ENCODE measurements at regions not wholly inside any gene's neighbourhood (a gene's known extent, or its start where the extent isn't known, plus 50 kb on each side); places are given as distances from the start of the nearest gene placed in this dataset.

DNA sequence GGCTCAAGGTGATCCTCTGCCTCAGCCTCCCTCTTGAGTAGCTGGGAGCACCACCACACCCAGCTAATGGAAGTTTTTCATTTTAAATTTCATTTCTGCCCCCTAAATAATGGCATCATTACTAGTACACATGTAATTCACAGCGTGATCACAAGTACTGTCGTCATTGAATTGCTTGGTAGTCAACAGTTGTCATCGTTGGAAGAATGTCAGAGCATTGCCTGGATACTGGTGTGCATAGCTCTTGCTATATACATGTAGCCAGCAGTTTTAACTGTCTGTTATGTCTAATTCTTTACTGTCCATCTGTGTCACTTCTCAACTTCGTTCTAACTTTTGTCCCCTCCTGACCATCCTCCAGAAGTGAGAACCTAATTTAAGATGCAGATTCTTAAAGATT lies 62.1 kb downstream of the CRPPA start:
- TF ChIP-seq POLR2A (IDR thresholded peaks at IDR 0.05; ENCODE audit: low read length): no peak
- no peak for TF ChIP-seq GATA1 (IDR thresholded peaks at IDR 0.05; ENCODE audit: low read depth, low read length)
